PC-9 (cell line): ENCODE measurements at regions not wholly inside any gene's neighbourhood (a gene's known extent, or its start where the extent isn't known, plus 50 kb on each side); places are given as distances from the start of the nearest gene placed in this dataset.

Source experiments
- CTCF ChIP-seq: fragments of 200-600 bp; sonication (generic); conservative IDR thresholded peaks from 2 replicates; pipeline ENCODE4 v1.6.1; 2017; ENCODE audit warnings: mixed run types, antibody characterized with exemption, mild to moderate bottlenecking, moderate library complexity
- EZH2 ChIP-seq: fragments of 200-600 bp; sonication (generic); IDR thresholded peaks from 2 replicates; pipeline ENCODE4 v1.8.0; 2017; ENCODE audit warnings: antibody characterized with exemption, low read depth

DNA sequence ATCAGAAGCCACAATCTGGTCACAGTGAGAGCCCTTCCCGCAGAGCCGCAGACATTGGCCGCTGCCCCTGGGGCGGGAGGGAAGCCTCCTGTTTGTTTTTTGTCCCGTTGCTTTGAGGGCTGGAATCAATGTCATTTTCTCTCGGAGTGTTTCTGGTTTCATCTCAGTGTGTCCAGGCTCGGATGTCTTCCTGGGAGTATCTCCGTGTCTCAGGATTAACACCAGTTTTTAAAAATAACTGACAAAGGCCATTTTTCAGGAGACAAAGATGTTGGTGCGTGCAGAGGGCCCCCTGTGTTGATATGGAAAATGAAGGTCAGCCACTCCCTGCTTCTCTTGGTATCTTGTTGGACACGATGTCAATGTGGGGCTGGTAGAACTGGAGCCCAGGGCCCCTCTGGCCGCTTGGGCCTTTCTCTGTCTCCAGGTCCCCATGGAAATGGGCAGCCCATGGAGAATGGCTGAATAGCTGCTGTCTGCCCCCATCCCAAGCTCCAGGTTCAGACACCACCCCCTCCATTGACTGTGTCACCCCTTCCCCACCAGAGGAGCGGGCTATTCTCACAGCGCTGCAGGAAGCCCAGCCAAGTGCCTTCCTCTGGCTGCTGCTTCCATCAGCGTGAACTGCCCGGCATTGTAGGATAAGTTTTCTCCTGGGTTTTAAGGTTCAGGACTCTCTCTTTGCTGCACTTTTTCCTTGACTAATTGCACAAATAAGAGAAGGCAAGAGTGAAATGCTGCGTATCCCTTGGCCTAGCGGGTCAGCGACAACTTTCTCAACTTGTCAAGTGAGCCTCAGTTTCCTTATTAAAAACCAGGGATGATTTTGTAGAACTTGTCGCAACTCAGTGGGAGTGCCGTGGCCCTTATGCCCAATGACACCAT is 72.2 kb upstream of the METTL9 start:
- no peak for TF ChIP-seq CTCF
- TF ChIP-seq EZH2: no peak
